GM12878 (cell line): ENCODE measurements at regions not wholly inside any gene's neighbourhood (a gene's known extent, or its start where the extent isn't known, plus 50 kb on each side); places are given as distances from the start of the nearest gene placed in this dataset.

ENCODE experiments used
- ATAC-seq: fragments of 200-7000 bp; cut with Tn5 transposase; 3 replicates; pipeline ENCODE4 v1.9.1; 2020; ENCODE audit warnings: mild to moderate bottlenecking, moderate library complexity
- BruUV-seq: library from RNA; stranded (reverse); fragments of 400-500 nt; replicated peaks from 2 replicates; lab custom pipeline; 2021; lab: Mats Ljungman, UMichigan
- CTCF ChIA-PET: fragments of 300-600 bp; sonication (Branson Sonifier 250); formaldehyde crosslinking; extraction: SDS; loops from one replicate; lab custom pipeline; 2021; ENCODE audit warnings: inconsistent platforms; lab: Yijun Ruan, JAX
- POLR2A ChIA-PET: fragments of 350-600 bp; formaldehyde crosslinking; extraction: SDS; loops from one replicate; lab custom pipeline; 2021; ENCODE audit warnings: inconsistent platforms; lab: Charles Lee
- RAD21 ChIA-PET: fragments of 300-600 bp; sonication (Branson Sonifier 250); formaldehyde crosslinking; loops from one replicate; lab custom pipeline; 2023; ENCODE audit warnings: antibody characterized with exemption; ENCODE audit not compliant: unreplicated experiment; lab: Charles Lee
- SMC1A ChIA-PET: fragments of 300-600 bp; sonication (Branson Sonifier 250); formaldehyde crosslinking; loops from one replicate; lab custom pipeline; 2023; ENCODE audit not compliant: unreplicated experiment, uncharacterized antibody; lab: Charles Lee
- DNase-seq: peaks from one replicate; pipeline ENCODE4 v3.0.0-alpha.2; 2011; ENCODE audit warnings: low read depth, low spot score
- FAIRE-seq: peaks from 3 replicates; lab custom pipeline; 2011; peaks lifted over from hg19 to GRCh38; lab: Jason Lieb, UNC
- H2AFZ ChIP-seq: 2 replicates; pipeline ENCODE4 v1.6.0; 2011; ENCODE audit warnings: low read depth, low read length, control low read depth; ENCODE audit not compliant: control insufficient read depth
- H3K27ac ChIP-seq: 2 replicates; pipeline ENCODE4 v1.5.1; 2011; ENCODE audit warnings: control low read depth; ENCODE audit not compliant: control insufficient read depth, insufficient read depth
- H3K27me3 ChIP-seq, 2 experiments: replicated peaks in 1 of 2; 2 replicates each; pipeline versions ENCODE4 v1.6.0 to v1.6.1; 2011; ENCODE audit warnings: low read length in 1 of 2; ENCODE audit not compliant: control insufficient read depth in 2 of 2, insufficient read depth in 2 of 2
- H3K36me3 ChIP-seq, 2 experiments: 2 replicates each; pipeline ENCODE4 v1.5.1; 2011; ENCODE audit warnings: low read length in 1 of 2; ENCODE audit not compliant: control insufficient read depth in 2 of 2, insufficient read depth in 2 of 2
- H3K4me1 ChIP-seq: 2 replicates; pipeline ENCODE4 v1.6.1; 2011; ENCODE audit warnings: mild to moderate bottlenecking, low read length, moderate library complexity, mixed read lengths; ENCODE audit not compliant: control insufficient read depth, insufficient read depth
- H3K4me2 ChIP-seq: 2 replicates; pipeline ENCODE4 v1.6.0; 2011; ENCODE audit warnings: control low read depth; ENCODE audit not compliant: control insufficient read depth, insufficient read depth
- H3K4me3 ChIP-seq: fragments of 200-600 bp; sonication (generic); 2 replicates; pipeline ENCODE4 v1.5.1; 2016
- H3K79me2 ChIP-seq: 2 replicates; pipeline ENCODE4 v1.6.0; 2011; ENCODE audit warnings: low read length; ENCODE audit not compliant: control insufficient read depth, insufficient read depth
- H3K9ac ChIP-seq: 2 replicates; pipeline ENCODE4 v1.8.0; 2011; ENCODE audit warnings: low read length, control low read depth, mixed read lengths; ENCODE audit not compliant: control insufficient read depth, insufficient read depth
- H3K9me3 ChIP-seq: replicated peaks from 3 replicates; pipeline ENCODE4 v1.5.1; 2011; ENCODE audit warnings: mild to moderate bottlenecking, low read length; ENCODE audit not compliant: control insufficient read depth, insufficient read depth
- H4K20me1 ChIP-seq: 2 replicates; pipeline ENCODE4 v1.6.0; 2011; ENCODE audit not compliant: control insufficient read depth, insufficient read depth
- CBX3 ChIP-seq: fragments of 200-600 bp; sonication (generic); IDR thresholded peaks from 2 replicates; pipeline ENCODE4 v1.6.1; 2016; ENCODE audit warnings: low read depth, borderline replicate concordance
- E2F4 ChIP-seq: IDR thresholded peaks from 2 replicates; pipeline ENCODE4 v1.6.1; 2012; ENCODE audit warnings: low read depth, low read length, improper control_type of control experiment
- FOS ChIP-seq: IDR thresholded peaks from 3 replicates; pipeline ENCODE4 v1.6.1; 2011; ENCODE audit warnings: borderline replicate concordance; ENCODE audit not compliant: insufficient read length; ENCODE audit errors: extremely low read depth
- HDAC6 ChIP-seq: fragments of 200-600 bp; sonication (generic); IDR thresholded peaks from one replicate; pipeline ENCODE4 v1.8.0; 2017; ENCODE audit warnings: antibody characterized with exemption; ENCODE audit not compliant: unreplicated experiment
- MYB ChIP-seq: fragments of 150-350 bp; IDR thresholded peaks from 2 replicates; pipeline ENCODE4 v1.6.1; 2014; ENCODE audit warnings: mild to moderate bottlenecking, low read depth, low read length, borderline replicate concordance
- NBN ChIP-seq: fragments of 450-650 bp; IDR thresholded peaks from 2 replicates; pipeline ENCODE4 v1.6.1; 2016
- RAD21 ChIP-seq: IDR thresholded peaks from 2 replicates; pipeline ENCODE4 v1.6.1; 2011; ENCODE audit warnings: mild to moderate bottlenecking, low read depth, low read length, moderate library complexity; ENCODE audit not compliant: insufficient read depth
- RB1 ChIP-seq: fragments of 450-650 bp; formaldehyde crosslinking; IDR thresholded peaks from 2 replicates; pipeline ENCODE4 v1.6.1; 2017; ENCODE audit warnings: mild to moderate bottlenecking, borderline replicate concordance
- REST ChIP-seq: IDR thresholded peaks from 2 replicates; pipeline ENCODE4 v1.6.1; 2012; ENCODE audit warnings: mild to moderate bottlenecking, low read depth, low read length
- SRF ChIP-seq, 2 experiments: IDR thresholded peaks; 2 replicates each; pipeline ENCODE4 v1.6.1; 2011; ENCODE audit warnings: low read depth in 2 of 2, low read length in 2 of 2, mild to moderate bottlenecking in 1 of 2, moderate library complexity in 1 of 2
- TAF1 ChIP-seq: IDR thresholded peaks from 2 replicates; pipeline ENCODE4 v1.6.1; 2011; ENCODE audit warnings: mild to moderate bottlenecking, low read depth, low read length, borderline replicate concordance
- YY1 ChIP-seq: IDR thresholded peaks from 2 replicates; pipeline ENCODE4 v1.6.1; 2011; ENCODE audit warnings: low read depth, mild to moderate bottlenecking, low read length
- ZNF217 ChIP-seq: fragments of 450-650 bp; IDR thresholded peaks from 2 replicates; pipeline ENCODE4 v1.6.1; 2017; ENCODE audit warnings: antibody characterized with exemption, mild to moderate bottlenecking
- ZNF384 ChIP-seq: IDR thresholded peaks from 2 replicates; pipeline ENCODE4 v1.6.1; 2012; ENCODE audit warnings: low read depth, mild to moderate bottlenecking, low read length, improper control_type of control experiment, borderline replicate concordance
- WGBS: methylation state at CpG from one replicate; pipeline ENCODE4 v1.1.6; 2016; ENCODE audit warnings: low lambda C conversion rate; ENCODE audit not compliant: insufficient replicate concordance, insufficient coverage; ENCODE audit errors: missing lambda C conversion rate; 5-methylcytosine and 5-hydroxymethylcytosine counted together
- in situ Hi-C: fragments of 300-500 bp; cut with MboI; formaldehyde crosslinking; loops from 9 replicates; pipeline ENCODE4 v1.14.3; 2018; ENCODE audit warnings: mixed read lengths
- intact Hi-C: fragments of 100-400 bp; cut with micrococcal nuclease; formaldehyde crosslinking; loops from one replicate; pipeline ENCODE4 v1.14.2; 2022; ENCODE audit not compliant: unreplicated experiment

DNA sequence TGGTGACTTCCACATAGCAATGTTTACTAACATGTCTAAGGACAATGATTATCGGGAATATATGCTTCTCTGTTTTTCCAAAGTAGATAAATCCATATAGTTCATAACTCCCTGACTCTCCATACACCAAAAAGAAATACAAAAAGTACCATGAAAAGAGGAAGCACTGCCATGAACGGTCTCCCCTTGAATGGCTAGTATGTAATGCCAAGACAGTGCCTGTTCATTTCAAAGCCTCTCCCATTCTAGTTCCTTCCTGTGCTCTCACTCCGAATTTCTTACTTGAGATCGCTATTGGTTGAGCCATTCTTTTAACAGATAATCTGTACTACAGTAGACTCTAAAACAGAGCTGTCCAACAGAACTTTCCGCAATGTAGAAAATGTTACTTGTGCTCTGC, 54.8 kb upstream of the EDN1 start:
- no peak overlapping the region for H3K27ac ChIP-seq
- no peak for ATAC-seq
- no peak overlapping the region for H3K4me2 ChIP-seq
- no peaks in the 10 kb centered on the region for H3K9me3 ChIP-seq
- H3K79me2 ChIP-seq, result no peaks in the 10 kb centered on the region
- in situ Hi-C loops, result no loop called here
- no peak for DNase-seq
- ChIA-PET POLR2A (no interaction called here), SMC1A (interaction anchor here (0.8 to 1.7 kb wide), 2 partner anchors 26 to 580 kb away, joined by 3 to 8 read pairs; no protein-coding TSS in a partner anchor), CTCF (no interaction called here)
- no TSS peak for BruUV-seq
- no peaks in the 10 kb centered on the region for H3K27me3 ChIP-seq
- intact Hi-C loops, result loop anchor here (2.0 to 10.0 kb wide), 3 partner anchors 221 to 651 kb away; partner anchors contain the start of gene HIVEP1
- no peak overlapping the region for H2AFZ ChIP-seq
- peaks cover 22% of the 10 kb centered on the region for H3K4me1 ChIP-seq
- H3K4me3 ChIP-seq, result no peak overlapping the region
- H3K36me3 ChIP-seq, result no peaks in the 10 kb centered on the region
- H4K20me1 ChIP-seq, result no peaks in the 10 kb centered on the region
- TF ChIP-seq E2F4, result no peak
- no peak for TF ChIP-seq FOS
- TF ChIP-seq ZNF217, result no peak
- TF ChIP-seq SRF (IDR thresholded peaks at IDR 0.05; ENCODE audit: low read depth in 2 of 2, low read length in 2 of 2), result no peak
- TF ChIP-seq, all 136 proteins: peak for 0
- RAD21 ChIA-PET, result interaction anchor here (0.6 kb wide), 1 partner anchor 145 kb away, joined by 4 read pairs; no protein-coding TSS in a partner anchor
- 92% methylated on average over 5 of the region's 5 CpGs for WGBS
- no peak for FAIRE-seq
- H3K9ac ChIP-seq, result no peak overlapping the region

- no peak overlapping the region for H3K9ac ChIP-seq
- H3K79me2 ChIP-seq, result no peaks in the 10 kb centered on the region
- DNase-seq (no peak), FAIRE-seq (no peak), ATAC-seq (no peak)
- no peaks in the 10 kb centered on the region for H3K9me3 ChIP-seq
- H3K27ac ChIP-seq, result no peak overlapping the region
- H3K36me3 ChIP-seq, result no peaks in the 10 kb centered on the region
- SMC1A ChIA-PET, result interaction anchor here (0.6 to 2.4 kb wide), 5 partner anchors 10 to 626 kb away, joined by 3 to 8 read pairs (median 5); partner anchors contain the start of gene EDN1
- intact Hi-C loops, result loop anchor here (10.0 kb wide), 2 partner anchors 223 to 653 kb away; partner anchors contain the start of gene HIVEP1
- CTCF ChIA-PET, result interaction anchor here (1.0 to 1.4 kb wide), 4 partner anchors 8 to 620 kb away, joined by 3 to 4 read pairs (median 3); no protein-coding TSS in a partner anchor
- H3K4me3 ChIP-seq, result no peak overlapping the region
- H2AFZ ChIP-seq, result no peak overlapping the region
- no peaks in the 10 kb centered on the region for H4K20me1 ChIP-seq
- no TSS peak for BruUV-seq
- POLR2A ChIA-PET, result no interaction called here
- in situ Hi-C loops, result no loop called here
- H3K4me1 ChIP-seq, result peaks cover 15% of the 10 kb centered on the region
- 52% methylated on average over 8 of the region's 8 CpGs for WGBS
- RAD21 ChIA-PET, result interaction anchor here (1.2 kb wide), 1 partner anchor 52 kb away, joined by 4 read pairs; the partner anchor contains the start of gene EDN1
- H3K27me3 ChIP-seq, result no peaks in the 10 kb centered on the region
- no peak overlapping the region for H3K4me2 ChIP-seq
- TF ChIP-seq TAF1, result no peak
- no peak for TF ChIP-seq HDAC6
- no peak for TF ChIP-seq RB1
- no peak for TF ChIP-seq CBX3
- TF ChIP-seq ZNF384, result no peak
- no peak for TF ChIP-seq RAD21
- TF ChIP-seq NBN, result no peak
- no peak for TF ChIP-seq YY1
- TF ChIP-seq REST, result no peak
- no peak for TF ChIP-seq MYB
Measured at GRCh38 chr6:12238219-12238618, 51.9 kb upstream of the EDN1 start.
